Breast epithelium (tissue), 3 donors: ENCODE measurements at regions not wholly inside any gene's neighbourhood (a gene's known extent, or its start where the extent isn't known, plus 50 kb on each side); places are given as distances from the start of the nearest gene placed in this dataset.

Source experiments
- POLR2A ChIP-seq: fragments of 450-650 bp; IDR thresholded peaks from one replicate; pipeline ENCODE4 v1.6.1; 2016; ENCODE audit warnings: antibody characterized with exemption, mild to moderate bottlenecking, moderate library complexity
- POLR2AphosphoS5 ChIP-seq, 3 donors: sonication (generic); formaldehyde crosslinking; IDR thresholded peaks; one replicate each; pipeline ENCODE4 v1.6.1; 2017; ENCODE audit warnings: antibody characterized with exemption in 3 of 3
- TF ChIP-seq, protein P1 (sequence below), 3 donors: fragments of 450-650 bp; IDR thresholded peaks; one replicate each; pipeline ENCODE4 v1.5.1; 2016 to 2017; ENCODE audit warnings: antibody characterized with exemption in 3 of 3, mild to moderate bottlenecking in 3 of 3, moderate library complexity in 3 of 3

DNA sequence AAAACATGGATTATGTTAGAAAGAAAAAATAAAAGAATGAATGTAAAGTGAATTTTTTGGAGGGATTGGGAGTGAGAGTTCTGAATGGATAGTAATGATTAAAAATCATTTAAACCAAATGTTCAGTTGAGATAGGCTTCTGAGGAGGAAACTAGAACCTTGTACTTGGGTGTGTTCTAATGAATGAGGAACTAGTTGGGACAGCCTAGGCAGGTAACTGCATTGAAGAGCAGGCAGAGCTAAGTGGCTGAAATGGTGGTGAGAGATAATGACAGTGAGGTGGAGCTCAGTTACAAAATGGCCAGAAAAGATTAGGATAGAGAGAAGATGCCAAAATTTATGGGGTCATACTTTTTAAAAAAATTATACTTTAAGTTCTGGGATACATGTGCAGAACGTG is 132.9 kb downstream of the ATP23 start:
- TF ChIP-seq, protein P1, sequence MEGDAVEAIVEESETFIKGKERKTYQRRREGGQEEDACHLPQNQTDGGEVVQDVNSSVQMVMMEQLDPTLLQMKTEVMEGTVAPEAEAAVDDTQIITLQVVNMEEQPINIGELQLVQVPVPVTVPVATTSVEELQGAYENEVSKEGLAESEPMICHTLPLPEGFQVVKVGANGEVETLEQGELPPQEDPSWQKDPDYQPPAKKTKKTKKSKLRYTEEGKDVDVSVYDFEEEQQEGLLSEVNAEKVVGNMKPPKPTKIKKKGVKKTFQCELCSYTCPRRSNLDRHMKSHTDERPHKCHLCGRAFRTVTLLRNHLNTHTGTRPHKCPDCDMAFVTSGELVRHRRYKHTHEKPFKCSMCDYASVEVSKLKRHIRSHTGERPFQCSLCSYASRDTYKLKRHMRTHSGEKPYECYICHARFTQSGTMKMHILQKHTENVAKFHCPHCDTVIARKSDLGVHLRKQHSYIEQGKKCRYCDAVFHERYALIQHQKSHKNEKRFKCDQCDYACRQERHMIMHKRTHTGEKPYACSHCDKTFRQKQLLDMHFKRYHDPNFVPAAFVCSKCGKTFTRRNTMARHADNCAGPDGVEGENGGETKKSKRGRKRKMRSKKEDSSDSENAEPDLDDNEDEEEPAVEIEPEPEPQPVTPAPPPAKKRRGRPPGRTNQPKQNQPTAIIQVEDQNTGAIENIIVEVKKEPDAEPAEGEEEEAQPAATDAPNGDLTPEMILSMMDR (IDR thresholded peaks at IDR 0.05) = no peak
- TF ChIP-seq POLR2AphosphoS5 (IDR thresholded peaks at IDR 0.05) (no peak), POLR2A (no peak)
